Hepatocyte (in vitro differentiated cells): ENCODE measurements at regions not wholly inside any gene's neighbourhood (a gene's known extent, or its start where the extent isn't known, plus 50 kb on each side); places are given as distances from the start of the nearest gene placed in this dataset.

Source experiments
- DNase-seq: peaks from one replicate; pipeline ENCODE4 v3.0.0-alpha.2; 2016; ENCODE audit warnings: low spot score
- H2AFZ ChIP-seq: fragments of 200-600 bp; sonication (generic); 2 replicates; pipeline ENCODE4 v1.6.0; 2016; ENCODE audit warnings: antibody characterized with exemption, mild to moderate bottlenecking
- H3K27ac ChIP-seq: fragments of 200-600 bp; sonication (generic); 2 replicates; pipeline ENCODE4 v1.5.1; 2016; ENCODE audit warnings: mild to moderate bottlenecking
- H3K27me3 ChIP-seq: fragments of 200-600 bp; sonication (generic); 2 replicates; pipeline ENCODE4 v1.6.1; 2016
- H3K36me3 ChIP-seq: fragments of 200-600 bp; sonication (generic); replicated peaks from 2 replicates; pipeline ENCODE4 v1.5.1; 2016; ENCODE audit warnings: low read depth; ENCODE audit not compliant: insufficient read depth
- H3K4me1 ChIP-seq: fragments of 200-600 bp; sonication (generic); 2 replicates; pipeline ENCODE4 v1.5.1; 2016; ENCODE audit warnings: mild to moderate bottlenecking, moderate library complexity; ENCODE audit not compliant: insufficient read depth
- H3K4me2 ChIP-seq: fragments of 200-600 bp; sonication (generic); 2 replicates; pipeline ENCODE4 v1.6.0; 2016
- H3K4me3 ChIP-seq: fragments of 200-600 bp; sonication (generic); 2 replicates; pipeline ENCODE4 v1.5.1; 2016; ENCODE audit warnings: mild to moderate bottlenecking
- H3K79me2 ChIP-seq: fragments of 200-600 bp; sonication (generic); 2 replicates; pipeline ENCODE4 v1.6.0; 2017; ENCODE audit warnings: mild to moderate bottlenecking
- H3K9me2 ChIP-seq: fragments of 200-600 bp; sonication (generic); replicated peaks from 2 replicates; pipeline ENCODE4 v1.6.0; 2017; ENCODE audit warnings: mild to moderate bottlenecking; ENCODE audit not compliant: insufficient read depth
- H3K9me3 ChIP-seq: fragments of 200-600 bp; sonication (generic); 2 replicates; pipeline ENCODE4 v1.5.1; 2016; ENCODE audit warnings: low read depth, mild to moderate bottlenecking
- H4K20me1 ChIP-seq: fragments of 200-600 bp; sonication (generic); 2 replicates; pipeline ENCODE4 v1.6.0; 2016; ENCODE audit warnings: mild to moderate bottlenecking; ENCODE audit not compliant: insufficient read depth, poor library complexity, severe bottlenecking
- EZH2 ChIP-seq: fragments of 200-600 bp; sonication (generic); IDR thresholded peaks from 2 replicates; pipeline ENCODE4 v1.6.1; 2016; ENCODE audit warnings: antibody characterized with exemption, mild to moderate bottlenecking, borderline replicate concordance
- EZH2phosphoT487 ChIP-seq: fragments of 200-600 bp; sonication (generic); IDR thresholded peaks from one replicate; pipeline ENCODE4 v1.6.1; 2018; ENCODE audit warnings: antibody characterized with exemption, mild to moderate bottlenecking, low read depth, moderate library complexity; ENCODE audit not compliant: unreplicated experiment, severe bottlenecking
- WGBS: methylation state at CpG from one replicate; pipeline ENCODE4 v1.1.6; 2016; ENCODE audit warnings: low lambda C conversion rate; ENCODE audit errors: missing lambda C conversion rate; 5-methylcytosine and 5-hydroxymethylcytosine counted together
- TF ChIP-seq, protein P1 (sequence below): fragments of 200-600 bp; sonication (generic); IDR thresholded peaks from 2 replicates; pipeline ENCODE4 v1.5.1; 2016; ENCODE audit warnings: antibody characterized with exemption, mild to moderate bottlenecking; ENCODE audit not compliant: poor library complexity

- no peak overlapping the region for H3K27ac ChIP-seq
- H3K4me2 ChIP-seq: no peak overlapping the region
- no peaks in the 10 kb centered on the region for H3K9me2 ChIP-seq
- H3K79me2 ChIP-seq: no peaks in the 10 kb centered on the region
- H3K27me3 ChIP-seq: no peaks in the 10 kb centered on the region
- H3K36me3 ChIP-seq: no peaks in the 10 kb centered on the region
- no peak overlapping the region for H3K4me3 ChIP-seq
- no peak overlapping the region for H2AFZ ChIP-seq
- H3K4me1 ChIP-seq: no peaks in the 10 kb centered on the region
- no peak for TF ChIP-seq EZH2phosphoT487
- no peak for TF ChIP-seq EZH2
- TF ChIP-seq, protein P1, sequence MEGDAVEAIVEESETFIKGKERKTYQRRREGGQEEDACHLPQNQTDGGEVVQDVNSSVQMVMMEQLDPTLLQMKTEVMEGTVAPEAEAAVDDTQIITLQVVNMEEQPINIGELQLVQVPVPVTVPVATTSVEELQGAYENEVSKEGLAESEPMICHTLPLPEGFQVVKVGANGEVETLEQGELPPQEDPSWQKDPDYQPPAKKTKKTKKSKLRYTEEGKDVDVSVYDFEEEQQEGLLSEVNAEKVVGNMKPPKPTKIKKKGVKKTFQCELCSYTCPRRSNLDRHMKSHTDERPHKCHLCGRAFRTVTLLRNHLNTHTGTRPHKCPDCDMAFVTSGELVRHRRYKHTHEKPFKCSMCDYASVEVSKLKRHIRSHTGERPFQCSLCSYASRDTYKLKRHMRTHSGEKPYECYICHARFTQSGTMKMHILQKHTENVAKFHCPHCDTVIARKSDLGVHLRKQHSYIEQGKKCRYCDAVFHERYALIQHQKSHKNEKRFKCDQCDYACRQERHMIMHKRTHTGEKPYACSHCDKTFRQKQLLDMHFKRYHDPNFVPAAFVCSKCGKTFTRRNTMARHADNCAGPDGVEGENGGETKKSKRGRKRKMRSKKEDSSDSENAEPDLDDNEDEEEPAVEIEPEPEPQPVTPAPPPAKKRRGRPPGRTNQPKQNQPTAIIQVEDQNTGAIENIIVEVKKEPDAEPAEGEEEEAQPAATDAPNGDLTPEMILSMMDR: no peak
- H4K20me1 ChIP-seq: no peaks in the 10 kb centered on the region
- no peak for DNase-seq
- H3K9me3 ChIP-seq: no peaks in the 10 kb centered on the region
These were observed 76.9 kb upstream of the WARS2 start for GRCh38 chr1:119217309-119217828.

DNA sequence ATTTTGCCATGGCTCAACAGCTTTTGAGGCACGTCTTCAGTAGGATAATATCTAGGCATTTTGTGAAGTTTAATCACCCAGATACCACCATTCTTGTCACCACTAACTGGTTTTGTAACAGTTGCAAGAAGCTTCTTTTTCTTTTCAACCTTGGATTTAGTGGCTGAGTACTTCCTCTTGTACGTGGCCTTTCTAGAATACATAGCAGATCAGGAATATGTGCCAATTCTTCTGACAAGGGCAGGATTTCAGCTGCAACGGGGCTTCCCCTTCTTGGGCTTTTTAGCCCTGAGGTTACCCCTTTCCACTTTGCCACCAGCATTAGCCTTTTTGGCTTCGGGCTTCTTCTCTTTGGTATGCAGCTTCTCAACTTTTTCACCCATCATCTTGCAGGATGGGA lies 79.3 kb upstream of the WARS2 start:
- H3K9me2 ChIP-seq: no peaks in the 10 kb centered on the region
- no peak overlapping the region for H3K4me2 ChIP-seq
- H3K27me3 ChIP-seq: no peaks in the 10 kb centered on the region
- H3K79me2 ChIP-seq: no peaks in the 10 kb centered on the region
- no peak for DNase-seq
- H3K27ac ChIP-seq: no peak overlapping the region
- WGBS: 77% methylated on average over 4 of the region's 4 CpGs
- no peaks in the 10 kb centered on the region for H3K36me3 ChIP-seq
- H2AFZ ChIP-seq: no peak overlapping the region
- H4K20me1 ChIP-seq: no peaks in the 10 kb centered on the region
- TF ChIP-seq EZH2phosphoT487: no peak
- TF ChIP-seq EZH2: no peak
- TF ChIP-seq, protein P1: no peak
- H3K4me3 ChIP-seq: no peak overlapping the region
- no peaks in the 10 kb centered on the region for H3K9me3 ChIP-seq
- no peaks in the 10 kb centered on the region for H3K4me1 ChIP-seq

- no peak for DNase-seq
- Histone ChIP-seq H2AFZ (no peak overlapping the region), H3K36me3 (no peaks in the 10 kb centered on the region), H3K4me1 (no peaks in the 10 kb centered on the region), H3K27me3 (no peaks in the 10 kb centered on the region), H3K4me3 (no peak overlapping the region), H3K9me2 (no peaks in the 10 kb centered on the region), H3K79me2 (no peaks in the 10 kb centered on the region), H3K27ac (no peak overlapping the region), H3K9me3 (no peaks in the 10 kb centered on the region), H4K20me1 (no peaks in the 10 kb centered on the region), H3K4me2 (no peak overlapping the region)
- no peak for TF ChIP-seq EZH2
- TF ChIP-seq EZH2phosphoT487: no peak
- TF ChIP-seq, protein P1: no peak
These were observed 80.5 kb upstream of the WARS2 start for GRCh38 chr1:119220991-119221390.

GRCh38 chr1:119222271-119222670 lies 81.8 kb upstream of the WARS2 start:
- WGBS: 96% methylated on average over 5 of the region's 5 CpGs
- no peaks in the 10 kb centered on the region for H4K20me1 ChIP-seq

More at GRCh38 chr1:119222271-119222670, 81.8 kb upstream of the WARS2 start:
- no peak overlapping the region for H3K27ac ChIP-seq
- no peaks in the 10 kb centered on the region for H3K9me3 ChIP-seq
- H3K79me2 ChIP-seq: no peaks in the 10 kb centered on the region
- no peak overlapping the region for H3K4me2 ChIP-seq
- H3K27me3 ChIP-seq: no peaks in the 10 kb centered on the region
- no peak for TF ChIP-seq EZH2phosphoT487
- TF ChIP-seq, protein P1: no peak
- TF ChIP-seq EZH2: no peak
- H3K4me1 ChIP-seq: peaks cover 8% of the 10 kb centered on the region
- no peaks in the 10 kb centered on the region for H3K36me3 ChIP-seq
- H2AFZ ChIP-seq: no peak overlapping the region
- no peak overlapping the region for H3K4me3 ChIP-seq
- H3K9me2 ChIP-seq: no peaks in the 10 kb centered on the region
- DNase-seq: no peak
